Upper lobe of left lung (tissue), 4 donors: ENCODE measurements at regions not wholly inside any gene's neighbourhood (a gene's known extent, or its start where the extent isn't known, plus 50 kb on each side); places are given as distances from the start of the nearest gene placed in this dataset.

ENCODE experiments used
- EP300 ChIP-seq, 4 donors: sonication (generic); formaldehyde crosslinking; IDR thresholded peaks; one replicate each; pipeline ENCODE4 v1.5.1; 2017; ENCODE audit warnings: antibody characterized with exemption in 4 of 4, control low read depth in 2 of 4
- TF ChIP-seq, protein P1 (sequence below), 6 experiments: fragments of 450-650 bp in 4 of 6; fragments of 200-600 bp in 2 of 6; sonication (generic) in 2 of 6; IDR thresholded peaks; one replicate each; pipeline ENCODE4 v1.5.1; 2016 to 2019; ENCODE audit warnings: antibody characterized with exemption in 6 of 6

DNA sequence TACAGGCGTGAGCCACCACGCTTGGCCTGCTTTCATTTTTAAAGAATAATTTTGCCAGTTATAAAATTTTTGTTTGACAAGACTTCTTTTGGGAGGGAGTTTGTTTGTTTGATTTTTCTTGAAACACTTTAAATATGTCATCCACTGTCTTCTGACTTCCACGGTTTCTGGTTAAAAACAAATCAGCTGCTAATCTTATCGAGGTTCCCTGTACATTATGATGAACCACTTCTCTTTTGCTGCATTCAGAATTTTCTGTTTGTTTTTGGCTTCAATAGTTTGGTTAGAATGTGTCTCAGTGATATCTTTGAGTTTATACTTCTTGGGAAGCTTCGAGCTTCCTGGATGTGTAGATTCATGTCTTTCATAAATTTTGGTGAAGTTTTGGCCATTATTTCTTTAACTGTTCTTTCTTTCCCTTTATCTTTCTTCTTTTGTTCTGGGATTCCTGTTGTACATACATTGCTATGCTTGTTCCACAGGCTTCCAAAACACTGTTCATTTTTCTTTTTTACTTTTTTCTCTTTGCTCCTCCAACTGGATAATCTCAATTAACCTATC lies 60.8 kb downstream of the MSX2 start:
- TF ChIP-seq EP300 (IDR thresholded peaks at IDR 0.05), result no peak
- TF ChIP-seq, protein P1, sequence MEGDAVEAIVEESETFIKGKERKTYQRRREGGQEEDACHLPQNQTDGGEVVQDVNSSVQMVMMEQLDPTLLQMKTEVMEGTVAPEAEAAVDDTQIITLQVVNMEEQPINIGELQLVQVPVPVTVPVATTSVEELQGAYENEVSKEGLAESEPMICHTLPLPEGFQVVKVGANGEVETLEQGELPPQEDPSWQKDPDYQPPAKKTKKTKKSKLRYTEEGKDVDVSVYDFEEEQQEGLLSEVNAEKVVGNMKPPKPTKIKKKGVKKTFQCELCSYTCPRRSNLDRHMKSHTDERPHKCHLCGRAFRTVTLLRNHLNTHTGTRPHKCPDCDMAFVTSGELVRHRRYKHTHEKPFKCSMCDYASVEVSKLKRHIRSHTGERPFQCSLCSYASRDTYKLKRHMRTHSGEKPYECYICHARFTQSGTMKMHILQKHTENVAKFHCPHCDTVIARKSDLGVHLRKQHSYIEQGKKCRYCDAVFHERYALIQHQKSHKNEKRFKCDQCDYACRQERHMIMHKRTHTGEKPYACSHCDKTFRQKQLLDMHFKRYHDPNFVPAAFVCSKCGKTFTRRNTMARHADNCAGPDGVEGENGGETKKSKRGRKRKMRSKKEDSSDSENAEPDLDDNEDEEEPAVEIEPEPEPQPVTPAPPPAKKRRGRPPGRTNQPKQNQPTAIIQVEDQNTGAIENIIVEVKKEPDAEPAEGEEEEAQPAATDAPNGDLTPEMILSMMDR (IDR thresholded peaks at IDR 0.05), result no peak
